NCI-H2227 treated with DMSO at 0.1 percent for 48 hours (cell line): ENCODE measurements at regions not wholly inside any gene's neighbourhood (a gene's known extent, or its start where the extent isn't known, plus 50 kb on each side); places are given as distances from the start of the nearest gene placed in this dataset.
"Not testable (repeated sequence)": the region's sequence is repeated elsewhere in the genome, so short reads cannot be mapped to it uniquely, and the experiment has no call there.

Experiments used
- DNase-seq: peaks from one replicate; lab custom pipeline; 2025; lab: John Stamatoyannopoulos, UW

- no peak for DNase-seq
Measured at GRCh38 chr6:170018422-170018935, 267.1 kb downstream of the ERMARD start.

DNA sequence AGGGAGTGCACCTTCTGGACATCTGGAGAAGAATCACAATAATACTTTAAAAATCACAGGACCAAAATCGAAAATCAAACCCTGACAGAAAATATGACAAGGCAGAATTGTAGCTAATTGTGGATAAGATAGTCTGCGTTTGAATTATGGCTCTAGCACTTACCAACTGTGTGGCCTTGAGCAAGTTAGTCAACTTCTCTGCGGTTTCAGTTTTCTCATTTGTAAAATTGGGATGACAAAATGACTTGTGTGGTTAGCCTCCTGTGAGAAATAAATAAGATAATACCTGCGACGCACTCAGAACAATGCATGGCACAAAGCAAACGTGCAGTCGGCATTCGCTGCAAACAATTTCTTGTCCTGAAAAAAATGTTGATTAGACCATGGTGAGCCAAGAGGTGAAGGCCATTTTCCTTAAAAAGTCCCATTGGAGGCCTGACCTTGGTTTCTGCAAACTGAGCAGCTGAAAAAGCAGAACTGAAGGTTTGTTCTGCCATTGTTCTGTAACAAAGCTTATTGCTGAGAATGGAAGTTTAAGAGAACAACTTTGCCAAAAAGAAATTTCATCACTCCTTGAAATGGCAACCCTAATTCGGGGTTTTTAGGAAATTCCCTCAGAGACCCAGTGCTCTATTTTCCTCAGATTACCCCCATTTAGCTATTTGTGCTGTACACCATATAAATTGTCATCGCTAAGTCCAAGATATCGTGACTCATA lies 266.3 kb downstream of the ERMARD start:
- no peak for DNase-seq

GRCh38 chr6:170013815-170014214 lies 262.4 kb downstream of the ERMARD start:
- no peak for DNase-seq

- DNase-seq = no peak
Measured at GRCh38 chr6:170012037-170012330, 260.6 kb downstream of the ERMARD start.

GRCh38 chr6:170011204-170012036 lies 260.0 kb downstream of the ERMARD start:
- DNase-seq = no peak

DNA sequence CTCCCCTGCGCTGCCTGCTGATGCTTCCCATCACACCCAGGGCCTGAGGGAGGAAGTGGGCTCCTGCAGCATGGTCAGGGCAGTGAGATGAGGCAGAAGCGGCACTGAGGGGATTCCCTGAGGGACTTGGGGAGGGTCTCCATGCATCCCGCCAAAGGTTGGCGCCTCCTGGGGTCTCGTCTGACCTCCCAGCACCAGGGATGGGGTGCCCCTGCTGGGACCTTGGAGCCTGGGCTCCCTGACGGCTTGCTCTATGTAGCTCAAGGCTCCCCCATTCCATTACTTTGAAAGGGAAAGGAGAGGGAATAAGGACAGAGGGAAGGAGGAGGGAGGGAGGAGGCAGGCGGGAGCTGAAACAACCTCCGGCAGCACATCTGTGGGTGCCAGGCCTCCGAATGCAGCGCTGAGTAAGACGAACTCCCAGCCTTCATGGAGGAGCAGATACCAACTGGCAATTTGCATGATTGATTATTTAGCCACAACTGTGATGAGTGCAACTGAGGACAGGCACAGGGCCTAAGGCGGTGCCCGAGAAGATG lies 259.3 kb downstream of the ERMARD start:
- DNase-seq = no peak

GRCh38 chr6:170008294-170008785 lies 256.9 kb downstream of the ERMARD start:
- no peak for DNase-seq

- peak; percentile 42 for DNase-seq
Measured at GRCh38 chr6:170007468-170008293, 256.3 kb downstream of the ERMARD start.

- peak; percentile 42 for DNase-seq
Measured at GRCh38 chr6:170006900-170007467, 255.6 kb downstream of the ERMARD start.

DNA sequence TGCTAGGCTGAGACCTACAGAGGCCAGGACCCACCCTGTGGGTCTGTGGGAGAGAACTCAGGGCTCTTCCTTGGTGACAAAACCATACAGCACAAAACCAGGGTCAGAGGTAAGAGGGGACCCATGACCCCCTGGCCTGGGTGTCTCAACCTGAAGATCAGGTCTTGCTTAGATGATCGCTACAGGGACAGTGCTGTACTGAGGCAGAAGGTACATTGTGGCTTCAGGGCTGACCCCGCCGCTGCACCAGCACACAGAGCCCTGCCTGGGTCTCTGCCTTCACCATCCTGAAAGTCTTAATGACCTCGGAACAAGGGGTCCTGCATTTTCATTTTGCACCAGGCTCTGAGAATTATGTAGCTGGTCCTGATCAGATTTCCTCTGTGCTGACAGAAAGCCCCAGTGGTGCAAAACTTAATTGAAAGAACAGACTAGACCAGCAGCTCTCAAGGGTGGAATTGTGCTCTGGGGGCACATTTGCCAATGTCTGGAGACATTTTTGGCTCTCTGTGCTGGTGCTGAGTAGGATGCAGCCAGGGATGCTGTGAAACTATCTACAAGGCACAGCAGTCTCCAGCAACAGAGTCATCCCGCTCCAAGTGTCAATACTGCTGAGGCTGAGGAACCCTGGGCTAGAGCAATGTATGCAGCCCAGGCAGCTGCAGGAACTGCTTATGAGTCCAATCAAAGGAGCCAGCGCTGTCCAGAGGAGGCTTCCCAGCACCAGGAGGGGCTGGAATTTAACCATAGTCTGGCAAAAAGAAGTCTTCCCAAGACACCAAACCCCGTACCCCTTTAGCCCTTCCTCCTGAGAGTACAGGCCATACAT lies 254.9 kb downstream of the ERMARD start:
- DNase-seq = no peak

DNA sequence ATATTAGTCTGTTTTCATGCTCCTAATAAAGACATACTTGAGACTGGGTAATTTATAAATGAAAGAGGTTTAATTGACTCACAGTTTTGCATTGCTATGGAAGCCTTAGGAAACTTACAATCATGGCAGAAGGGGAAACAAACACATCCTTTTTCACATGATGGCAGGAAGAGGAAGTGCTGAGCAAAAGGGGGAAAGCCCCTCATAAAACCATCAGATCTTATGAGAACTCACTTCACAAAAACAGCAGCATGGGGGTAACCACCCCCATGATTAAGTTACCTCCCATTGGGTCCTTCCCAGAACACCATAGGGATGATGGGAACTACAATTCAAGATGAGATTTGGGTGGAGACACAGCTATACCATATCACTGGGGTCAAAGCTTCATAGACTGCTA lies 254.2 kb downstream of the ERMARD start:
- DNase-seq = no peak

GRCh38 chr6:170004585-170005210 lies 253.3 kb downstream of the ERMARD start:
- DNase-seq = no peak

DNA sequence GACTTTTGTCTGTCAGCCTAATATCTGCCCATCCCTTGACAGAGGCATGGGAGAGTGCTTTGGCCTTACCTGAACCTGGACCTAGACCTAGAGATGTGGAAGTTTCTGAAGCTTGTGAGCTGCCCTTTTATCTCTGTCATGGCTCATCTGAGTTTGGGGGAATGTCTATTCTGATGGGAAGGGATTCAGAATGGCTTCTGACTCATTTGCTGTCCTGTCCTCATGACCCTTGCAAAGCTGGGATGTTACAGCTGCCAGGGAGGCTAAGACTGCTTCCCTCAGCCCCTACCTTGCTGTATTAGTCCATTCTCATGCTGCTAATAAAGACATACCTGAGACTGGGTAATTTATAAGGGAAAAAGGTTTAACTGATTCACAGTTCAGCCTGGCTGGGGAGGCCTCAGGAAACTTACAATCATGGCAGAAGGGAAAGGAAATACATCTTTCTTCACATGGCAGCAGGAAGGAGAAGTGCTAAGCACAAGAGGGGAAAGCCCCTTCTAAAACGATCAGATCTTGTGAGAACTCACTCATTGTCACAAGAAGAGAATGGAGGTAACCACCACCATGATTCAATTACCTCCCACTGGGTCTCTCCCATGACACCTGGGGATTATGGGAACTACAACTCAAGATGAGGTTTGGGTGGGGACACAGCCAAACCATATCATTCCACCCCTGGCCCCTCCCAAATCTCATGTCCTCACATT lies 252.2 kb downstream of the ERMARD start:
- DNase-seq = no peak

DNA sequence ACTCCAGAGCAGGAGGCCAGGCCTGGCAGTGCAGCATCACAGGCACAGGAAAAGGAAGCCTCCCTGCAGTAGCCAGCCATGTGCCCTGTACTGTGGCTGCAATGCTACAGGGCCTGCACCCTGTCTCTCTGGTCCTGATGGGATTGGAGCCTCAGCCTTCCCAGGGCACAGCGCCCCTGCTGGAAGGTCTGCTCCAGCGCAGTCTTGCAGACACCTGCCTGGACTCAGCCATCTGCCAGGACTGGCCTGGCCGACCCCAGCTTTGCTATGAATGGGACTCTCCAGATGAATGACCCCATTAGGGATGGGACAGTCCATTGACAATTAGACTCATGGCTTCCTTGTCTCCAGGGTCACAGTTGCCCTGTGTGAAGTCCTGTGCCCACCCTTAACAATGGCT lies 251.6 kb downstream of the ERMARD start:
- no peak for DNase-seq

- DNase-seq = not testable (repeated sequence)
Measured at GRCh38 chr6:170001782-170002181, 250.4 kb downstream of the ERMARD start.

GRCh38 chr6:170000071-170000843 lies 248.8 kb downstream of the ERMARD start:
- DNase-seq = no peak

DNA sequence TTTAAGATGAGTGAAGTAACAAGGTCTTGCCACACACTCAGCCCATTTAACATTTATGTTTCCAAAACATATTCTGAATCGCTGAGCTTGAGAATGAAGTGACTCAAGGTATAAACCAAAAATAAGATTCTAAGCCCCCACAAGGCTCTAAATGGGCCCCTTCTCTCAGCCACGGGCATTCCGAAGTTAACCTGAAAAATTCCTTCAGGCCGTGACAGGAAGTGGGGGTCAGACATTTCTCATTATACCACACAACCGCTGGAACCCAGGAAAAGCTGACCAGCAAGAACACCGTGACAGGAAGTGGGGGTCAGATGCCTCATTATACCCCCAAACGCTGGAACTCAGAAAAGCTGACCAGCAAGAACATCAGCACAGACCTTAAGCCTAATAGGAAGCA lies 247.9 kb downstream of the ERMARD start:
- no peak for DNase-seq

- no peak for DNase-seq
Measured at GRCh38 chr6:169998457-169998856, 247.0 kb downstream of the ERMARD start.

GRCh38 chr6:169997930-169998218 lies 246.5 kb downstream of the ERMARD start:
- no peak for DNase-seq
